GF-D8 (cell line): ENCODE measurements at regions not wholly inside any gene's neighbourhood (a gene's known extent, or its start where the extent isn't known, plus 50 kb on each side); places are given as distances from the start of the nearest gene placed in this dataset.
"Not testable (repeated sequence)": the region's sequence is repeated elsewhere in the genome, so short reads cannot be mapped to it uniquely, and the experiment has no call there.

Source experiments
- DNase-seq: peaks from one replicate; lab custom pipeline; 2025; lab: John Stamatoyannopoulos, UW

GRCh38 chr7:120023494-120024167 lies 249.3 kb upstream of the KCND2 start:
- DNase-seq = no peak

- no peak for DNase-seq
These were observed 244.3 kb upstream of the KCND2 start for GRCh38 chr7:120028636-120029035.

- DNase-seq = no peak
These were observed 242.1 kb upstream of the KCND2 start for GRCh38 chr7:120030876-120031275.

- no peak for DNase-seq
These were observed 239.9 kb upstream of the KCND2 start for GRCh38 chr7:120033114-120033513.

- DNase-seq = no peak
These were observed 233.8 kb upstream of the KCND2 start for GRCh38 chr7:120039138-120039537.

GRCh38 chr7:120041798-120042197 lies 231.2 kb upstream of the KCND2 start:
- DNase-seq = no peak

- DNase-seq = no peak
These were observed 229.7 kb upstream of the KCND2 start for GRCh38 chr7:120043250-120043649.

GRCh38 chr7:120052884-120053382 lies 220.0 kb upstream of the KCND2 start:
- peak; percentile 87 for DNase-seq

- peak; percentile 84 for DNase-seq
These were observed 219.5 kb upstream of the KCND2 start for GRCh38 chr7:120053390-120053961.

- peak; percentile 59 for DNase-seq
These were observed 218.4 kb upstream of the KCND2 start for GRCh38 chr7:120054376-120055100.

GRCh38 chr7:120055300-120055699 lies 217.7 kb upstream of the KCND2 start:
- no peak for DNase-seq

- no peak for DNase-seq
These were observed 216.7 kb upstream of the KCND2 start for GRCh38 chr7:120056227-120056626.

- no peak for DNase-seq
These were observed 213.3 kb upstream of the KCND2 start for GRCh38 chr7:120059641-120060040.

GRCh38 chr7:120060281-120060680 lies 212.7 kb upstream of the KCND2 start:
- DNase-seq = peak; percentile 20

- DNase-seq = no peak
These were observed 212.1 kb upstream of the KCND2 start for GRCh38 chr7:120060875-120061274.

GRCh38 chr7:120064565-120064964 lies 208.4 kb upstream of the KCND2 start:
- DNase-seq = no peak

GRCh38 chr7:120066898-120067297 lies 206.1 kb upstream of the KCND2 start:
- not testable (repeated sequence) for DNase-seq

- DNase-seq = no peak
These were observed 202.8 kb upstream of the KCND2 start for GRCh38 chr7:120070201-120070600.

- no peak for DNase-seq
These were observed 195.2 kb upstream of the KCND2 start for GRCh38 chr7:120077777-120078176.

GRCh38 chr7:120079022-120079421 lies 194.0 kb upstream of the KCND2 start:
- DNase-seq = no peak

GRCh38 chr7:120079704-120080103 lies 193.3 kb upstream of the KCND2 start:
- no peak for DNase-seq

- not testable (repeated sequence) for DNase-seq
These were observed 186.5 kb upstream of the KCND2 start for GRCh38 chr7:120086468-120086867.

- no peak for DNase-seq
These were observed 183.0 kb upstream of the KCND2 start for GRCh38 chr7:120089968-120090367.
